GM12878 (cell line): ENCODE measurements at regions not wholly inside any gene's neighbourhood (a gene's known extent, or its start where the extent isn't known, plus 50 kb on each side); places are given as distances from the start of the nearest gene placed in this dataset.

Source experiments
- ATAC-seq: fragments of 200-7000 bp; cut with Tn5 transposase; 3 replicates; pipeline ENCODE4 v1.9.1; 2020; ENCODE audit warnings: mild to moderate bottlenecking, moderate library complexity
- BruUV-seq: library from RNA; stranded (reverse); fragments of 400-500 nt; replicated peaks from 2 replicates; lab custom pipeline; 2021; lab: Mats Ljungman, UMichigan
- CTCF ChIA-PET: fragments of 300-600 bp; sonication (Branson Sonifier 250); formaldehyde crosslinking; extraction: SDS; loops from one replicate; lab custom pipeline; 2021; ENCODE audit warnings: inconsistent platforms; lab: Yijun Ruan, JAX
- POLR2A ChIA-PET: fragments of 350-600 bp; formaldehyde crosslinking; extraction: SDS; loops from one replicate; lab custom pipeline; 2021; ENCODE audit warnings: inconsistent platforms; lab: Charles Lee
- RAD21 ChIA-PET: fragments of 300-600 bp; sonication (Branson Sonifier 250); formaldehyde crosslinking; loops from one replicate; lab custom pipeline; 2023; ENCODE audit warnings: antibody characterized with exemption; ENCODE audit not compliant: unreplicated experiment; lab: Charles Lee
- SMC1A ChIA-PET: fragments of 300-600 bp; sonication (Branson Sonifier 250); formaldehyde crosslinking; loops from one replicate; lab custom pipeline; 2023; ENCODE audit not compliant: unreplicated experiment, uncharacterized antibody; lab: Charles Lee
- DNase-seq: peaks from one replicate; pipeline ENCODE4 v3.0.0-alpha.2; 2011; ENCODE audit warnings: low read depth, low spot score
- FAIRE-seq: peaks from 3 replicates; lab custom pipeline; 2011; peaks lifted over from hg19 to GRCh38; lab: Jason Lieb, UNC
- H2AFZ ChIP-seq: 2 replicates; pipeline ENCODE4 v1.6.0; 2011; ENCODE audit warnings: low read depth, low read length, control low read depth; ENCODE audit not compliant: control insufficient read depth
- H3K27ac ChIP-seq: 2 replicates; pipeline ENCODE4 v1.5.1; 2011; ENCODE audit warnings: control low read depth; ENCODE audit not compliant: control insufficient read depth, insufficient read depth
- H3K27me3 ChIP-seq, 2 experiments: replicated peaks in 1 of 2; 2 replicates each; pipeline versions ENCODE4 v1.6.0 to v1.6.1; 2011; ENCODE audit warnings: low read length in 1 of 2; ENCODE audit not compliant: control insufficient read depth in 2 of 2, insufficient read depth in 2 of 2
- H3K36me3 ChIP-seq, 2 experiments: 2 replicates each; pipeline ENCODE4 v1.5.1; 2011; ENCODE audit warnings: low read length in 1 of 2; ENCODE audit not compliant: control insufficient read depth in 2 of 2, insufficient read depth in 2 of 2
- H3K4me1 ChIP-seq: 2 replicates; pipeline ENCODE4 v1.6.1; 2011; ENCODE audit warnings: mild to moderate bottlenecking, low read length, moderate library complexity, mixed read lengths; ENCODE audit not compliant: control insufficient read depth, insufficient read depth
- H3K4me2 ChIP-seq: 2 replicates; pipeline ENCODE4 v1.6.0; 2011; ENCODE audit warnings: control low read depth; ENCODE audit not compliant: control insufficient read depth, insufficient read depth
- H3K4me3 ChIP-seq: fragments of 200-600 bp; sonication (generic); 2 replicates; pipeline ENCODE4 v1.5.1; 2016
- H3K79me2 ChIP-seq: 2 replicates; pipeline ENCODE4 v1.6.0; 2011; ENCODE audit warnings: low read length; ENCODE audit not compliant: control insufficient read depth, insufficient read depth
- H3K9ac ChIP-seq: 2 replicates; pipeline ENCODE4 v1.8.0; 2011; ENCODE audit warnings: low read length, control low read depth, mixed read lengths; ENCODE audit not compliant: control insufficient read depth, insufficient read depth
- H3K9me3 ChIP-seq: replicated peaks from 3 replicates; pipeline ENCODE4 v1.5.1; 2011; ENCODE audit warnings: mild to moderate bottlenecking, low read length; ENCODE audit not compliant: control insufficient read depth, insufficient read depth
- H4K20me1 ChIP-seq: 2 replicates; pipeline ENCODE4 v1.6.0; 2011; ENCODE audit not compliant: control insufficient read depth, insufficient read depth
- BRCA1 ChIP-seq: IDR thresholded peaks from 2 replicates; pipeline ENCODE4 v1.6.1; 2011; ENCODE audit warnings: low read depth, low read length, improper control_type of control experiment
- CHD2 ChIP-seq: IDR thresholded peaks from 2 replicates; pipeline ENCODE4 v1.6.1; 2011; ENCODE audit warnings: low read depth, low read length, improper control_type of control experiment, borderline replicate concordance
- CHD4 ChIP-seq: fragments of 200-600 bp; sonication (generic); IDR thresholded peaks from 2 replicates; pipeline ENCODE4 v1.6.1; 2016; ENCODE audit warnings: mild to moderate bottlenecking
- CTCF ChIP-seq, 3 experiments: IDR thresholded peaks in 2 of 3; conservative IDR thresholded peaks in 1 of 3; 2 replicates each; pipeline ENCODE4 v1.5.1; 2011; ENCODE audit warnings: low read depth in 3 of 3, low read length in 3 of 3, mild to moderate bottlenecking in 3 of 3, control low read depth in 2 of 3, moderate library complexity in 2 of 3, inconsistent platforms in 1 of 3, mixed read lengths in 1 of 3; ENCODE audit not compliant: control insufficient read depth in 2 of 3, insufficient read depth in 1 of 3; ENCODE audit errors: extremely low read depth in 1 of 3
- DPF2 ChIP-seq: fragments of 450-650 bp; IDR thresholded peaks from 2 replicates; pipeline ENCODE4 v1.6.1; 2017; ENCODE audit warnings: mild to moderate bottlenecking
- ESRRA ChIP-seq: IDR thresholded peaks from 2 replicates; pipeline ENCODE4 v1.6.1; 2012; ENCODE audit warnings: mild to moderate bottlenecking, low read length, improper control_type of control experiment
- ETV6 ChIP-seq, 2 experiments: fragments of 450-650 bp in 1 of 2; IDR thresholded peaks in 1 of 2; conservative IDR thresholded peaks in 1 of 2; 2 replicates each; pipeline ENCODE4 v1.6.1; 2014; ENCODE audit warnings: antibody characterized with exemption in 1 of 2, borderline replicate concordance in 1 of 2, low read depth in 1 of 2, mild to moderate bottlenecking in 1 of 2, moderate library complexity in 1 of 2
- FOXM1 ChIP-seq: IDR thresholded peaks from 2 replicates; pipeline ENCODE4 v1.6.1; 2012; ENCODE audit warnings: low read depth, mild to moderate bottlenecking, inconsistent platforms, low read length, moderate library complexity
- MAX ChIP-seq: IDR thresholded peaks from 2 replicates; pipeline ENCODE4 v1.6.1; 2012; ENCODE audit warnings: low read depth, low read length, improper control_type of control experiment
- MEF2B ChIP-seq: fragments of 450-650 bp; IDR thresholded peaks from 2 replicates; pipeline ENCODE4 v1.6.1; 2018; ENCODE audit warnings: mild to moderate bottlenecking, moderate library complexity; ENCODE audit not compliant: partially characterized antibody, poor library complexity, severe bottlenecking
- POLR2AphosphoS2 ChIP-seq: IDR thresholded peaks from 2 replicates; pipeline ENCODE4 v1.6.1; 2011; ENCODE audit warnings: low read depth, mild to moderate bottlenecking, low read length, improper control_type of control experiment, moderate library complexity
- REST ChIP-seq: IDR thresholded peaks from 2 replicates; pipeline ENCODE4 v1.6.1; 2012; ENCODE audit warnings: mild to moderate bottlenecking, low read depth, low read length
- RUNX3 ChIP-seq: IDR thresholded peaks from 2 replicates; pipeline ENCODE4 v1.6.1; 2012; ENCODE audit warnings: low read length, inconsistent platforms
- SIN3A ChIP-seq: IDR thresholded peaks from 2 replicates; pipeline ENCODE4 v1.6.1; 2012; ENCODE audit warnings: low read depth, low read length, improper control_type of control experiment
- WGBS: methylation state at CpG from one replicate; pipeline ENCODE4 v1.1.6; 2016; ENCODE audit warnings: low lambda C conversion rate; ENCODE audit not compliant: insufficient replicate concordance, insufficient coverage; ENCODE audit errors: missing lambda C conversion rate; 5-methylcytosine and 5-hydroxymethylcytosine counted together
- in situ Hi-C: fragments of 300-500 bp; cut with MboI; formaldehyde crosslinking; loops from 9 replicates; pipeline ENCODE4 v1.14.3; 2018; ENCODE audit warnings: mixed read lengths
- intact Hi-C: fragments of 100-400 bp; cut with micrococcal nuclease; formaldehyde crosslinking; loops from one replicate; pipeline ENCODE4 v1.14.2; 2022; ENCODE audit not compliant: unreplicated experiment

- TF ChIP-seq SIN3A = no peak
- TF ChIP-seq RUNX3 = no peak
- TF ChIP-seq CHD4 = no peak
- TF ChIP-seq ETV6 (conservative IDR thresholded peaks at IDR 0.05 in 1 of 2, IDR thresholded peaks at IDR 0.05 in 1 of 2; ENCODE audit: borderline replicate concordance in 1 of 2, low read depth in 1 of 2) = no peak
These were observed 203.7 kb upstream of the TUT7 start (continued) for GRCh38 chr9:86557918-86558317.

- ATAC-seq = no peak
- POLR2A ChIA-PET = no interaction called here
- H3K4me1 ChIP-seq = no peaks in the 10 kb centered on the region
- H3K9me3 ChIP-seq = no peaks in the 10 kb centered on the region; the same call in 2 of the 3 replicates
- FAIRE-seq = no peak
- SMC1A ChIA-PET = no interaction called here
- no peak overlapping the region for H2AFZ ChIP-seq
- H3K4me3 ChIP-seq = no peak overlapping the region
- WGBS = 14% methylated on average over 7 of the region's 7 CpGs
- in situ Hi-C loops = no loop called here
- no peak overlapping the region for H3K27ac ChIP-seq
- no peaks in the 10 kb centered on the region for H4K20me1 ChIP-seq
- H3K27me3 ChIP-seq = no peaks in the 10 kb centered on the region; a peak in 1 of 4 replicates
- RAD21 ChIA-PET = no interaction called here
- intact Hi-C loops = no loop called here
- BruUV-seq = no TSS peak
- H3K4me2 ChIP-seq = no peak overlapping the region
- no peak overlapping the region for H3K9ac ChIP-seq
- CTCF ChIA-PET = no interaction called here
- DNase-seq = no peak
- no peaks in the 10 kb centered on the region for H3K36me3 ChIP-seq
- H3K79me2 ChIP-seq = no peaks in the 10 kb centered on the region
- TF ChIP-seq POLR2AphosphoS2 = no peak
- TF ChIP-seq MAX = no peak
- no peak for TF ChIP-seq ESRRA
- TF ChIP-seq REST = no peak
- TF ChIP-seq BRCA1 = no peak
- TF ChIP-seq RUNX3 = no peak
- TF ChIP-seq CHD2 = no peak
- TF ChIP-seq MEF2B = no peak
- TF ChIP-seq FOXM1 = no peak
- no peak for TF ChIP-seq CTCF (IDR thresholded peaks at IDR 0.05 in 2 of 3, conservative IDR thresholded peaks at IDR 0.05 in 1 of 3; ENCODE audit: control insufficient read depth in 2 of 3, extremely low read depth in 1 of 3, insufficient read depth in 1 of 3, low read depth in 3 of 3, low read length in 3 of 3)
- no peak for TF ChIP-seq DPF2
These were observed 203.0 kb upstream of the TUT7 start for GRCh38 chr9:86557063-86557766.
